ENCODE measurements at regions not wholly inside any gene's neighbourhood (a gene's known extent, or its start where the extent isn't known, plus 50 kb on each side); places are given as distances from the start of the nearest gene placed in this dataset.

GRCh38 chr6:126447367-126447766 is 107.5 kb downstream of the CENPW start:
- SMC1A ChIA-PET (ENCODE audit: uncharacterized antibody, unreplicated experiment) = no interaction called here
- no peak overlapping the region for H3K9ac ChIP-seq (ENCODE audit: control insufficient read depth, insufficient read depth, low read length)
- no TSS peak for BruUV-seq (replicated peaks)
- POLR2A ChIA-PET = no interaction called here
- H3K9me3 ChIP-seq (replicated peaks; ENCODE audit: control insufficient read depth, insufficient read depth, low read length) = no peaks in the 10 kb centered on the region
- RAD21 ChIA-PET (ENCODE audit: unreplicated experiment) = no interaction called here
- in situ Hi-C loops (cut with MboI) (no loop called here), intact Hi-C loops (cut with micrococcal nuclease; ENCODE audit: unreplicated experiment) (no loop called here)
- H3K4me2 ChIP-seq (ENCODE audit: control insufficient read depth, insufficient read depth) = no peak overlapping the region
- no peak overlapping the region for H3K27ac ChIP-seq (ENCODE audit: control insufficient read depth, insufficient read depth)
- no peaks in the 10 kb centered on the region for H3K27me3 ChIP-seq (replicated peaks in 1 of 2; ENCODE audit: control insufficient read depth in 2 of 2, insufficient read depth in 2 of 2, low read length in 1 of 2)
- H4K20me1 ChIP-seq (ENCODE audit: control insufficient read depth, insufficient read depth) = no peaks in the 10 kb centered on the region
- no peaks in the 10 kb centered on the region for H3K36me3 ChIP-seq (ENCODE audit: control insufficient read depth in 2 of 2, insufficient read depth in 2 of 2, low read length in 1 of 2)
- no peaks in the 10 kb centered on the region for H3K4me1 ChIP-seq (ENCODE audit: control insufficient read depth, insufficient read depth, low read length)
- TF ChIP-seq FOXM1 (IDR thresholded peaks at IDR 0.05; ENCODE audit: low read depth, low read length) (no peak), IKZF2 (IDR thresholded peaks at IDR 0.05) (no peak), RBBP5 (conservative IDR thresholded peaks at IDR 0.05) (no peak), IKZF1 (conservative IDR thresholded peaks at IDR 0.05) (no peak), ELK1 (IDR thresholded peaks at IDR 0.05; ENCODE audit: low read depth, low read length) (no peak), NR2F1 (conservative IDR thresholded peaks at IDR 0.05) (no peak), KLF5 (IDR thresholded peaks at IDR 0.05; ENCODE audit: partially characterized antibody) (no peak), MTA2 (IDR thresholded peaks at IDR 0.05; ENCODE audit: low read depth) (no peak), ZNF274 (IDR thresholded peaks at IDR 0.05; ENCODE audit: insufficient read depth, insufficient read length) (no peak)
- no peaks in the 10 kb centered on the region for H3K79me2 ChIP-seq (ENCODE audit: control insufficient read depth, insufficient read depth, low read length)
- no peak for DNase-seq (ENCODE audit: low read depth, low spot score)
- FAIRE-seq = no peak
- CTCF ChIA-PET = interaction anchor here (0.9 kb wide), 1 partner anchor 10 kb away, joined by 3 read pairs; no protein-coding TSS in a partner anchor
- H2AFZ ChIP-seq (ENCODE audit: control insufficient read depth, low read depth, low read length) = no peak overlapping the region
- ATAC-seq = peak; percentile 26; the same call in 2 of the 3 replicates
- H3K4me3 ChIP-seq = no peak overlapping the region

- TF ChIP-seq IRF4 (IDR thresholded peaks at IDR 0.05; ENCODE audit: low read depth, low read length) (no peak), RAD51 (IDR thresholded peaks at IDR 0.05) (peak; percentile 19; the same call in 1 of the 2 replicates), RCOR1 (conservative IDR thresholded peaks at IDR 0.05; ENCODE audit: low read depth, low read length) (no peak), PKNOX1 (IDR thresholded peaks at IDR 0.05) (no peak), FOXK2 (IDR thresholded peaks at IDR 0.05) (no peak), ZSCAN29 (IDR thresholded peaks at IDR 0.05) (no peak), WRNIP1 (IDR thresholded peaks at IDR 0.05; ENCODE audit: borderline replicate concordance, low read depth, low read length) (no peak), CBX3 (IDR thresholded peaks at IDR 0.05; ENCODE audit: borderline replicate concordance, low read depth) (no peak), MTA2 (IDR thresholded peaks at IDR 0.05; ENCODE audit: low read depth) (0 out of 2 replicates have a peak, but pooled peaks have one; percentile 20)
- TF ChIP-seq, protein P1, sequence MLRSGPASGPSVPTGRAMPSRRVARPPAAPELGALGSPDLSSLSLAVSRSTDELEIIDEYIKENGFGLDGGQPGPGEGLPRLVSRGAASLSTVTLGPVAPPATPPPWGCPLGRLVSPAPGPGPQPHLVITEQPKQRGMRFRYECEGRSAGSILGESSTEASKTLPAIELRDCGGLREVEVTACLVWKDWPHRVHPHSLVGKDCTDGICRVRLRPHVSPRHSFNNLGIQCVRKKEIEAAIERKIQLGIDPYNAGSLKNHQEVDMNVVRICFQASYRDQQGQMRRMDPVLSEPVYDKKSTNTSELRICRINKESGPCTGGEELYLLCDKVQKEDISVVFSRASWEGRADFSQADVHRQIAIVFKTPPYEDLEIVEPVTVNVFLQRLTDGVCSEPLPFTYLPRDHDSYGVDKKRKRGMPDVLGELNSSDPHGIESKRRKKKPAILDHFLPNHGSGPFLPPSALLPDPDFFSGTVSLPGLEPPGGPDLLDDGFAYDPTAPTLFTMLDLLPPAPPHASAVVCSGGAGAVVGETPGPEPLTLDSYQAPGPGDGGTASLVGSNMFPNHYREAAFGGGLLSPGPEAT (IDR thresholded peaks at IDR 0.05; ENCODE audit: low read depth) = 0 out of 2 replicates have a peak, but pooled peaks have one; percentile 16
- in situ Hi-C loops (cut with MboI) = no loop called here
- BruUV-seq (replicated peaks) = no TSS peak
- H2AFZ ChIP-seq (ENCODE audit: control insufficient read depth, low read depth, low read length) = no peak overlapping the region
- no peak overlapping the region for H3K4me3 ChIP-seq
- H3K9me3 ChIP-seq (replicated peaks; ENCODE audit: control insufficient read depth, insufficient read depth, low read length) = no peaks in the 10 kb centered on the region; the same call in 2 of the 3 replicates
- 30% methylated on average over 6 of the region's 6 CpGs for WGBS (ENCODE audit: insufficient coverage, insufficient replicate concordance, low lambda C conversion rate, missing lambda C conversion rate)
- H3K4me1 ChIP-seq (ENCODE audit: control insufficient read depth, insufficient read depth, low read length) = no peaks in the 10 kb centered on the region
- CTCF ChIA-PET = no interaction called here
- RAD21 ChIA-PET (ENCODE audit: unreplicated experiment) = no interaction called here
- no peaks in the 10 kb centered on the region for H4K20me1 ChIP-seq (ENCODE audit: control insufficient read depth, insufficient read depth)
- intact Hi-C loops (cut with micrococcal nuclease; ENCODE audit: unreplicated experiment) = no loop called here
- SMC1A ChIA-PET (ENCODE audit: uncharacterized antibody, unreplicated experiment) = no interaction called here
- POLR2A ChIA-PET = no interaction called here
- no peak for DNase-seq (ENCODE audit: low read depth, low spot score)
- H3K79me2 ChIP-seq (ENCODE audit: control insufficient read depth, insufficient read depth, low read length) = no peaks in the 10 kb centered on the region
- no peak overlapping the region for H3K4me2 ChIP-seq (ENCODE audit: control insufficient read depth, insufficient read depth)
- H3K27ac ChIP-seq (ENCODE audit: control insufficient read depth, insufficient read depth) = no peak overlapping the region
- H3K36me3 ChIP-seq (ENCODE audit: control insufficient read depth in 2 of 2, insufficient read depth in 2 of 2, low read length in 1 of 2) = no peaks in the 10 kb centered on the region
- ATAC-seq = peak; percentile 82
- H3K27me3 ChIP-seq (replicated peaks in 1 of 2; ENCODE audit: control insufficient read depth in 2 of 2, insufficient read depth in 2 of 2, low read length in 1 of 2) = no peaks in the 10 kb centered on the region
- no peak for FAIRE-seq
- no peak overlapping the region for H3K9ac ChIP-seq (ENCODE audit: control insufficient read depth, insufficient read depth, low read length)
These were observed 121.1 kb downstream of the CENPW start for GRCh38 chr6:126461045-126461444.

All from GM12878 (cell line).